ENCODE measurements at regions not wholly inside any gene's neighbourhood (a gene's known extent, or its start where the extent isn't known, plus 50 kb on each side); places are given as distances from the start of the nearest gene placed in this dataset.

DNA sequence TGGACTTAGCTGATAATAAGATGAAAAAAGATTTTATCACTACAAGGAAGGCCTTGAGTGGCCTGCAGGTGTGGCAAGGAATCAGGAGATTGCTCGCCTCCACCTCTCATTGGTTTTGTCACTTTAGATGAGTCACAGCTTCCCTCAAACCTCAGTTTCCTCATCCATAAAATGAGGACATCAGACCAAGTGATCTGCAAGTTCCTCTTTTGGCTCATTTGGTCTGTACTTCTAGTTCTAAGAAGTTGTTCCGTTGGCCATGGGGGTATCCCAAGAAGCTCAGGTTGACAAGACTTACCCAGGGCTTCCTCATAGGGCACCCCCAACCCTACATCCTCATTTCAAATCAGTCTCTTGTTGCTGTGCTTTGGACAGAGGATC, 254.1 kb downstream of the UACA start:
- Histone ChIP-seq H4K20me1 (ENCODE audit: insufficient read depth, poor library complexity, severe bottlenecking) (no peaks in the 10 kb centered on the region), H3K9me3 (ENCODE audit: low read depth) (no peaks in the 10 kb centered on the region), H3K4me3 (no peak overlapping the region), H3K4me2 (no peak overlapping the region), H3K27me3 (no peaks in the 10 kb centered on the region), H3K36me3 (replicated peaks; ENCODE audit: insufficient read depth, low read depth) (no peaks in the 10 kb centered on the region), H3K79me2 (no peaks in the 10 kb centered on the region), H3K4me1 (ENCODE audit: insufficient read depth) (peaks cover 25% of the 10 kb centered on the region), H2AFZ (no peak overlapping the region), H3K27ac (peak overlapping the region; percentile 78), H3K9me2 (replicated peaks; ENCODE audit: insufficient read depth) (no peaks in the 10 kb centered on the region)
- 88% methylated on average over 2 of the region's 2 CpGs for WGBS (ENCODE audit: low lambda C conversion rate, missing lambda C conversion rate)
- TF ChIP-seq CTCF (IDR thresholded peaks at IDR 0.05; ENCODE audit: poor library complexity) = no peak
- TF ChIP-seq EZH2phosphoT487 (IDR thresholded peaks at IDR 0.05; ENCODE audit: low read depth, severe bottlenecking, unreplicated experiment) = no peak
- TF ChIP-seq EZH2 (IDR thresholded peaks at IDR 0.05; ENCODE audit: borderline replicate concordance) = no peak
- DNase-seq (ENCODE audit: low spot score) = no peak

DNA sequence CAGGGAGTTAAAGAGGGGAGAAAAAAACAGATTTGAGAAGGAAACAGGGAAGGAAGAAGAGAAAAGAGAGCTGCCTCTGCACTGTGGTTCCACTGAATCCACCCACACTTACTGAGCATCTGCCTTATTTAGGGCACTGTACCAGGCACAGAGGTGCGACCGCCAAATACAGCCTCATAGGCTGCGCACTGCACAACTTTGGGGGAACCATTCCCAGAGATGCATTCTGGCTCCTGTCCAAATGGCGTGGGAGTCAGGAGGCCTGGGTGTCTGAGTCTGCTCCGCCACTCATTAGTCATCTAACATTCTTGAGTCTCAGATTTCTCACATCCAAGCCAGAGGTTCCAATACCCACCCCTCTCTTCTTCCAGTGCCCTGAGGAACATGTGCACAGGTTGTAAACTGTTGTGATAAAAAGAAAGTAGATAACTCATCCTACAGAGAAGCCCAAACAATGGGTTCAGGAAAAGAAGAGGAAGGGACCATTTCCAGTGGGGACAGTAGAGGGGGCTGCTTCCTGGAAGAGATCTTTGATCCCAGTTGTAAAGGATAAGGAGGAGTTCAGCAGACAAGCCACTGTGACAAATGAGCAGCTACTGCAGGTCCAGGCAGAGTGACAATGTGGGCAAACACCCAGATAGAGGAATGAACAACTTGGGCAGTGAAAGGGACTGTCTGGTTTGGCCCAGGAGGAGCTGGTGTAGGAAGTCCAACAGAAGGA, 254.6 kb downstream of the UACA start:
- Histone ChIP-seq H3K27me3 (no peaks in the 10 kb centered on the region), H3K4me3 (no peak overlapping the region), H3K79me2 (no peaks in the 10 kb centered on the region), H4K20me1 (ENCODE audit: insufficient read depth, poor library complexity, severe bottlenecking) (no peaks in the 10 kb centered on the region), H3K9me3 (ENCODE audit: low read depth) (no peaks in the 10 kb centered on the region), H3K4me2 (no peak overlapping the region), H3K9me2 (replicated peaks; ENCODE audit: insufficient read depth) (no peaks in the 10 kb centered on the region), H2AFZ (no peak overlapping the region), H3K4me1 (ENCODE audit: insufficient read depth) (peaks cover 25% of the 10 kb centered on the region), H3K36me3 (replicated peaks; ENCODE audit: insufficient read depth, low read depth) (no peaks in the 10 kb centered on the region), H3K27ac (peak overlapping the region; percentile 78)
- WGBS (ENCODE audit: low lambda C conversion rate, missing lambda C conversion rate) = 74% methylated on average over 5 of the region's 5 CpGs
- TF ChIP-seq CTCF (IDR thresholded peaks at IDR 0.05; ENCODE audit: poor library complexity) (peak; percentile 11), EZH2phosphoT487 (IDR thresholded peaks at IDR 0.05; ENCODE audit: low read depth, severe bottlenecking, unreplicated experiment) (no peak), EZH2 (IDR thresholded peaks at IDR 0.05; ENCODE audit: borderline replicate concordance) (no peak)
- peak; percentile 79 for DNase-seq (ENCODE audit: low spot score)

- no peaks in the 10 kb centered on the region for H3K79me2 ChIP-seq
- no peak overlapping the region for H3K4me3 ChIP-seq
- H3K27me3 ChIP-seq = no peaks in the 10 kb centered on the region
- no peak overlapping the region for H3K4me2 ChIP-seq
- H3K9me2 ChIP-seq (replicated peaks; ENCODE audit: insufficient read depth) = no peaks in the 10 kb centered on the region
- H2AFZ ChIP-seq = no peak overlapping the region
- peaks cover 25% of the 10 kb centered on the region for H3K4me1 ChIP-seq (ENCODE audit: insufficient read depth)
- DNase-seq (ENCODE audit: low spot score) = peak; percentile 80
- no peaks in the 10 kb centered on the region for H3K36me3 ChIP-seq (replicated peaks; ENCODE audit: insufficient read depth, low read depth)
- H3K9me3 ChIP-seq (ENCODE audit: low read depth) = no peaks in the 10 kb centered on the region
- TF ChIP-seq EZH2 (IDR thresholded peaks at IDR 0.05; ENCODE audit: borderline replicate concordance) = no peak
- no peak for TF ChIP-seq EZH2phosphoT487 (IDR thresholded peaks at IDR 0.05; ENCODE audit: low read depth, severe bottlenecking, unreplicated experiment)
- no peak for TF ChIP-seq CTCF (IDR thresholded peaks at IDR 0.05; ENCODE audit: poor library complexity)
- no peaks in the 10 kb centered on the region for H4K20me1 ChIP-seq (ENCODE audit: insufficient read depth, poor library complexity, severe bottlenecking)
- 85% methylated on average over 1 of the region's 1 CpG for WGBS (ENCODE audit: low lambda C conversion rate, missing lambda C conversion rate)
- H3K27ac ChIP-seq = peak overlapping the region; percentile 78
Observed at GRCh38 chr15:70507772-70508371, 255.5 kb downstream of the UACA start.

All from hepatocyte (in vitro differentiated cells).